Thoracic aorta (tissue), 2 donors: ENCODE measurements at regions not wholly inside any gene's neighbourhood (a gene's known extent, or its start where the extent isn't known, plus 50 kb on each side); places are given as distances from the start of the nearest gene placed in this dataset.
"Not testable (repeated sequence)": the region's sequence is repeated elsewhere in the genome, so short reads cannot be mapped to it uniquely, and the experiment has no call there.

Source experiments
- ATAC-seq: fragments of 150-250 bp; one replicate; pipeline ENCODE4 v1.8.0; 2017; ENCODE audit warnings: low read depth; ENCODE audit not compliant: insufficient number of reproducible peaks, low FRiP score
- DNase-seq: peaks from one replicate; pipeline ENCODE4 v3.0.0-alpha.2; 2020; ENCODE audit warnings: low spot score
- H3K27ac ChIP-seq, 2 donors: fragments of 200-600 bp; sonication (generic); 1 replicate in 1 of 2; 2 replicates in 1 of 2; pipeline ENCODE4 v1.5.1; 2016; ENCODE audit warnings: mild to moderate bottlenecking in 2 of 2, moderate library complexity in 2 of 2
- H3K27me3 ChIP-seq: fragments of 200-600 bp; sonication (generic); replicated peaks from 2 replicates; pipeline ENCODE4 v1.6.0; 2016; ENCODE audit warnings: mild to moderate bottlenecking; ENCODE audit not compliant: insufficient read depth
- H3K36me3 ChIP-seq: fragments of 200-600 bp; sonication (generic); one replicate; pipeline ENCODE4 v1.5.1; 2016
- H3K4me1 ChIP-seq, 2 donors: fragments of 200-600 bp; sonication (generic); 1 replicate in 1 of 2; 2 replicates in 1 of 2; pipeline versions ENCODE4 v1.5.1 to v1.6.0; 2016; ENCODE audit warnings: low read depth in 2 of 2, mild to moderate bottlenecking in 1 of 2; ENCODE audit not compliant: control insufficient read depth in 1 of 2
- H3K4me3 ChIP-seq: fragments of 200-600 bp; sonication (generic); 2 replicates; pipeline ENCODE4 v1.5.1; 2016; ENCODE audit warnings: mild to moderate bottlenecking
- H3K9me3 ChIP-seq: fragments of 200-600 bp; sonication (generic); 2 replicates; pipeline ENCODE4 v1.5.1; 2016
- CTCF ChIP-seq: fragments of 200-600 bp; sonication (generic); IDR thresholded peaks from one replicate; pipeline ENCODE4 v1.5.1; 2019; ENCODE audit warnings: antibody characterized with exemption

- Histone ChIP-seq H3K4me1 (no peaks in the 10 kb centered on the region), H3K27me3 (no peaks in the 10 kb centered on the region), H3K36me3 (no peaks in the 10 kb centered on the region), H3K4me3 (no peak overlapping the region), H3K9me3 (no peaks in the 10 kb centered on the region), H3K27ac (no peak overlapping the region)
- no peak for DNase-seq
- no peak for ATAC-seq
- TF ChIP-seq CTCF = no peak
These were observed 73.6 kb upstream of the RASSF8 start for GRCh38 chr12:25884920-25885234.

GRCh38 chr12:25886396-25886795 is 72.1 kb upstream of the RASSF8 start:
- TF ChIP-seq CTCF = no peak
- H3K27me3 ChIP-seq = no peaks in the 10 kb centered on the region
- H3K9me3 ChIP-seq = no peaks in the 10 kb centered on the region
- no peaks in the 10 kb centered on the region for H3K4me1 ChIP-seq
- ATAC-seq = no peak
- no peaks in the 10 kb centered on the region for H3K36me3 ChIP-seq
- no peak overlapping the region for H3K27ac ChIP-seq
- H3K4me3 ChIP-seq = no peak overlapping the region
- no peak for DNase-seq

- DNase-seq (no peak), ATAC-seq (no peak)
- H3K4me1 ChIP-seq = no peaks in the 10 kb centered on the region
- no peaks in the 10 kb centered on the region for H3K36me3 ChIP-seq
- no peak overlapping the region for H3K27ac ChIP-seq
- no peak overlapping the region for H3K4me3 ChIP-seq
- H3K9me3 ChIP-seq = no peaks in the 10 kb centered on the region
- TF ChIP-seq CTCF = no peak
- H3K27me3 ChIP-seq = no peaks in the 10 kb centered on the region
These were observed 71.1 kb upstream of the RASSF8 start for GRCh38 chr12:25887367-25887766.

DNA sequence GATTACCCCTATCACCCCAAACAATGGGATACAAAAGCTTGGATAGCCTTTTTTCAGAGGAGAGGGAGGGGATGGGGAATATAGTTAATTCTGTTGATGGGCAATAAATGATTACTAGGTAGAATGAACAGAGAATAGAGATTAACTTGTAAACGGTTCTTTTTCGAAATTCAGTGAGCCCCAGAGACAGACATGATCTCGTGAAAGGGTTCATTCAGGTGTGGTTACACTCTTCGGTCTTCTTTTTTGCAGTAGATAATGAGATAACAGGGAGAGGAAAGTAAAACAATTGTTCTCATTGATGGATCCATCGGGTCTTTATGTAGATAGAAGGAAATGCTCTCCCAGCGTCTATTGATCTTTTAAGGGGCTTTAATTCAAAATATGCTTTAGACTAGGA is 69.3 kb upstream of the RASSF8 start:
- DNase-seq (no peak), ATAC-seq (no peak)
- Histone ChIP-seq H3K9me3 (no peaks in the 10 kb centered on the region), H3K27ac (no peak overlapping the region), H3K27me3 (no peaks in the 10 kb centered on the region), H3K4me3 (no peak overlapping the region), H3K36me3 (no peaks in the 10 kb centered on the region), H3K4me1 (no peaks in the 10 kb centered on the region)
- TF ChIP-seq CTCF = no peak

GRCh38 chr12:25891095-25891494 is 67.4 kb upstream of the RASSF8 start:
- not testable (repeated sequence) for H3K4me3 ChIP-seq, H3K27me3 ChIP-seq, H3K9me3 ChIP-seq, ATAC-seq, H3K4me1 ChIP-seq, H3K27ac ChIP-seq, H3K36me3 ChIP-seq, DNase-seq

DNA sequence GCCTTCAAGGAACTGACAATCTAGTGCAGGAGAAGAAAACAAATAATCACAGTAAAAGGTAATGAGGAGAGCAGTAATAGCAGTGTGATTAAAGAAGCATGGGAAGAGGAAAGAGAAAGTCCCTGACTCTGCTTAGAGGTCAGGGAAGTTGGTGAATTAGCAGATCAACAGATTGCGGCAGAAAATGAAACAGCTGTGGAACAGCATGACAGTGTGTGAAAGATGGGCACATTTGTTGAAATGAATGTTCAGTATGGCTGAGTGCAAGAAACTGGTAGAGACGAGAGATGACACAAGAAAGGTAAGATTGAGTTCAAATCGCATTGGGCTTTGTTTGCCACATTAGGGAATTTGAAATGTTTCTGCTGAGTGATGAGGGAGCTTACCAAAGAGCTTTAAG is 63.7 kb upstream of the RASSF8 start:
- Histone ChIP-seq H3K9me3 (no peaks in the 10 kb centered on the region), H3K4me3 (no peak overlapping the region), H3K27me3 (no peaks in the 10 kb centered on the region), H3K36me3 (no peaks in the 10 kb centered on the region), H3K4me1 (no peaks in the 10 kb centered on the region), H3K27ac (no peak overlapping the region)
- no peak for TF ChIP-seq CTCF
- ATAC-seq (no peak), DNase-seq (no peak)
